ENCODE measurements at regions not wholly inside any gene's neighbourhood (a gene's known extent, or its start where the extent isn't known, plus 50 kb on each side); places are given as distances from the start of the nearest gene placed in this dataset.

- no peak for DNase-seq (ENCODE audit: low read depth)
Observed at GRCh38 chr6:40312213-40313015, 274.8 kb downstream of the LRFN2 start.

- peak; percentile 0 for DNase-seq (ENCODE audit: low read depth)
Observed at GRCh38 chr6:40308533-40309306, 278.4 kb downstream of the LRFN2 start.

GRCh38 chr6:40307712-40308111, 279.5 kb downstream of the LRFN2 start:
- no peak for DNase-seq (ENCODE audit: low read depth)

- DNase-seq (ENCODE audit: low read depth) = no peak
Observed at GRCh38 chr6:40302856-40303454, 284.2 kb downstream of the LRFN2 start.

GRCh38 chr6:40299681-40300080, 287.5 kb downstream of the LRFN2 start:
- DNase-seq (ENCODE audit: low read depth) = no peak

GRCh38 chr6:40298207-40298606, 289.0 kb downstream of the LRFN2 start:
- no peak for DNase-seq (ENCODE audit: low read depth)

- no peak for DNase-seq (ENCODE audit: low read depth)
Observed at GRCh38 chr6:40295251-40295950, 291.8 kb downstream of the LRFN2 start.

GRCh38 chr6:40293460-40294185, 293.5 kb downstream of the LRFN2 start:
- no peak for DNase-seq (ENCODE audit: low read depth)

GRCh38 chr6:40293060-40293459, 294.1 kb downstream of the LRFN2 start:
- DNase-seq (ENCODE audit: low read depth) = no peak

- no peak for DNase-seq (ENCODE audit: low read depth)
Observed at GRCh38 chr6:40290816-40291215, 296.3 kb downstream of the LRFN2 start.

GRCh38 chr6:40288919-40289318, 298.2 kb downstream of the LRFN2 start:
- DNase-seq (ENCODE audit: low read depth) = no peak

- DNase-seq (ENCODE audit: low read depth) = no peak
Observed at GRCh38 chr6:40287296-40287850, 299.8 kb downstream of the LRFN2 start.

GRCh38 chr6:40286721-40287120, 300.4 kb downstream of the LRFN2 start:
- no peak for DNase-seq (ENCODE audit: low read depth)

GRCh38 chr6:40285996-40286395, 301.2 kb downstream of the LRFN2 start:
- DNase-seq (ENCODE audit: low read depth) = no peak

- DNase-seq (ENCODE audit: low read depth) = no peak
Observed at GRCh38 chr6:40285535-40285934, 301.6 kb downstream of the LRFN2 start.

GRCh38 chr6:40282986-40283385, 304.2 kb downstream of the LRFN2 start:
- no peak for DNase-seq (ENCODE audit: low read depth)

GRCh38 chr6:40281402-40281801, 305.8 kb downstream of the LRFN2 start:
- DNase-seq (ENCODE audit: low read depth) = no peak

- DNase-seq (ENCODE audit: low read depth) = no peak
Observed at GRCh38 chr6:40280231-40280630, 306.9 kb downstream of the LRFN2 start.

- DNase-seq (ENCODE audit: low read depth) = no peak
Observed at GRCh38 chr6:40276141-40276540, 311.0 kb downstream of the LRFN2 start.

GRCh38 chr6:40274058-40274457, 313.1 kb downstream of the LRFN2 start:
- no peak for DNase-seq (ENCODE audit: low read depth)

GRCh38 chr6:40268614-40269013, 318.6 kb downstream of the LRFN2 start:
- no peak for DNase-seq (ENCODE audit: low read depth)
